ENCODE measurements at regions not wholly inside any gene's neighbourhood (a gene's known extent, or its start where the extent isn't known, plus 50 kb on each side); places are given as distances from the start of the nearest gene placed in this dataset.

DNA sequence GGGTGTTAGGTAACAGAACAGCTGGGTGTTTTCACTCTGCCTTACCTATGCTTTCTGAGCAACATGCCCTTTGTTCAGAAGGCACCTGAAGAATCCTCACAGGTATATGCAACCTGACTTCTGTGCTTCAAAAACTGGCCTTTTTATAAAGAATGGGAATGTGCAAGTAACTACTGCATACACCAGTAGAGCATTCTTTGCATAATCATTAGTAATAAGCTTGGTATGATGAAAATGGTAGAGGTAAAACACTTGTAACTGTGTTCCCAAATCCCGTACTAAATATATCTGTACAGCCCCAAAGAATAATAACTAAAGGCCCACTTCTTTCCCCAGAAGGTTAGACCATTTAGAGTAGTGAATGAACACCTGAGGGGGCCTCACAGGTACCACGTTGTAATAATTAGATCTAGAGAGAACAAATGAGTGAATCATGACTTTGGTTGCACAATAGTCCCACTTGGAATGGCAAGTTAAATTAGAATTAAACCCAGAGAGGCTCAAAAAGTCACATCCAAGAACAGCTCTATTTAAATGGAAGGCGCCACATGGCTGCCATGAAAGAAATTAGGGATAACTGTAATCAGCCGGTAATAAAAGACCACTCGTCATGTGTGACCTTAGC is 413.9 kb downstream of the KLF12 start:
- no peak for DNase-seq

DNA sequence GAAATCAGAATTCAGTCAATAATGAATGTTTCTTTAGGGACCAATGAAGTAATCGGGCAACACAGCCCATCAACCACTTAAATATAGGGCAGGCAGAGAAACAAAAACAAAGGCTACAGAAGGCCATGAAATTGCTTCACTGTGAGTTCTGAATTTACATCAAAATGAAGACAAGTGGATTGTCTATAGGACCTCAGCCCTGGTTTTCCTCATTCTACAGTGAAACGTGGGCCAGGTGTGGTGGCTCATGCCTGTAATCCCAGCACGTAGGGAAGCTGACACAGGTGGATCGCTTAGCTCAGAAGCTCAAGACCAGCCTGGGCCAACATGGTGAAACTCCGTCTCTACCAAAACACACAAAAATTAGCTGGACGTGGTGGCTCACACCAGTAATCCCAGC is 416.0 kb downstream of the KLF12 start:
- no peak for DNase-seq

DNA sequence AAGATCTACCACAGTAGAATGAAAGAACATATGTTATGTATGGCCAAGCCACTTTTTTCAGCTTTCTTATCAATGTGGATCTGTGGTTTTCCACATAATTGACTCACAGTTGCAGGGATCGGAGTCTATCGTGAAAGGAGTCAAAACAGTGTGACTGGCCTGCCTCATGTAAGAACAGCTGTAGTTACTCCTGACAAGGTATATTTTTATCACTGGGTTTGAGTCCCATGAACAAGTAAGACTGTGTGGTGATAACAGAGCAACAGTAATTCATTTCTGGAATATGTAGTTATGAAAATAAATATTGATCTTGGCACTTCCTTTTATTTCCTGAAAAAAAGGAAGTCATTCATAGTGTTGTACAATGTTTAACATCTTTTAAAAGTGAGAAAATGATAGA is 416.6 kb downstream of the KLF12 start:
- no peak for DNase-seq

DNA sequence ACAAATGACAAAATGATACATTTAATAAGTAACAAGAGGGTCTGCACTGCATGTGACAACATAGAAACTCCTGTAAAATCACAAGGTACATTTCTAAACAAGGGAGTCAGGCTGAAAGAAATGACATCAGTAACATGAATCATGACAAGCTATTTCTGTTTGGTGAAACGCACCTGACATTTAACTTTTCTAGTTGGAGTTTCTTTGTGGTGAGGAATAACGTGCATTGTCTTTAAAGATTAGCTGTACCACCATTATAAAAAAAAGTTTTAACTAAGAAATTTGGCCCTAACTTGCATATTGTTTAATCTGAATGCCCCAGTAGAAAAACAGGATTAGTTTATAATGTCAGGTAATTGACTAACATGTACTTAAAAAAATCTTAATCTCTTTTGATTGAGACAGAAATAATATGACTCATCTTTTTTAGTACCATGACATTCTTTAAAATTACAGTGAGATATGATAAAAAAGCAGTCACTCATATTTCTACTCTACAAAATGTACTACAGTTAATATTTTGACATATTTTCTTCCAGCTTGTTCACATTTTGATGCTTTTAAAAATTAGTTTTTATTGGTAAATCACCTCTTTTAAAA is 418.2 kb downstream of the KLF12 start:
- DNase-seq = no peak

DNA sequence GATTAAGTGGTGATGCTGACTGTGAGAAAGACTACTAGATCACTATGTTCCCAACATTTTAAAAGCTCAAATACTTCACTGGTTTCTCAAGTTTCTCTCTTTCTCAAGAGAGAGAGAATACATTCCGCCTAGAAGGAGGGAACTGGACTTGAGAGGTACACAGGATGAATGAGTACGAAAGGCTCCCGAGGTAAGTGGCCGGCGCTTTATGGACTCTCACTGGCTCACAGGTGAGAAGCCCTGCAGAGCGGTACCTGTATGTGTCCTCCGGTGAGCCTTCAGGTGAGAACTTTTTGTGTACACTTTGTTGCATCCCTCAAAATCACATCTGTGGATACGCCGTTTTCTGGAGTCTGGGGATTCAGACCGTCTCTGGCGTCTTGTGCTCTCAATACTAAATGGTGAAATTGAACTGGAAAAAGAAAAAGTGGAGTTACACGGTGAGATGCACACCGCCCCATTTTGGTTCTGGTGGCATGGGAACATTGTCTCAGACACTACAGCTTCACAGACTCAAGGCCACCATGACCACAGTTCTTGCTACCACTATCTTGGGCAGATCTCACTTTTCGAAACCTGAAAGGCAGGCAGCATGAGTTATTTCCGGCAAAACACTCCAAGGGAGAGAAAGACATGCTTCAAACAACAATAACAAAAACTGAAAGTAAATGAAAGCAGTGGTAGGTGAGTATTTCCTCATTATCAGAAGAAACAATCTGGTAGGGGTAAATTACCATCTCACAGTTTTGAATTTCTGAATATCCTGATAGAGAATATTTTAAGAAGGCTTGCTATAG is 418.9 kb downstream of the KLF12 start:
- DNase-seq = no peak

DNA sequence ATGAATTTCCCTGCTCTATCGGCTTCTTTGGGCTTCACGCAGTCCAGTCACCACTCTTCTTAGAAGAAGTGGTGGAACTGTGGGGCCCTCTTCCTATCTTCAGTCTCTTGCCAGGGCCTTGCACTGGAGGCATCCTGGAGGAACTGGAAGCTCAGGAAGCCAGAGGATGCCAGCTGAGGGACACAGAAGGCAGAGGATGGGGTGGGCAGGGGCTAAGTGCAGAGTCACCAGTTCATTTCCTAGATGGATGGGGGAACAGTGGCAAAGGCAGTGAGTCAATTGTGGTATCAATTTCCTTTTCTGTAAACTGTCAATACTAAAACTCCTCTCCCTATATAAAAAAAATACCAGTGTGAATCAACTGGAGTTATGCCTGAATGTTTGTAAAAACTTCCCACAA is 419.7 kb downstream of the KLF12 start:
- no peak for DNase-seq

DNA sequence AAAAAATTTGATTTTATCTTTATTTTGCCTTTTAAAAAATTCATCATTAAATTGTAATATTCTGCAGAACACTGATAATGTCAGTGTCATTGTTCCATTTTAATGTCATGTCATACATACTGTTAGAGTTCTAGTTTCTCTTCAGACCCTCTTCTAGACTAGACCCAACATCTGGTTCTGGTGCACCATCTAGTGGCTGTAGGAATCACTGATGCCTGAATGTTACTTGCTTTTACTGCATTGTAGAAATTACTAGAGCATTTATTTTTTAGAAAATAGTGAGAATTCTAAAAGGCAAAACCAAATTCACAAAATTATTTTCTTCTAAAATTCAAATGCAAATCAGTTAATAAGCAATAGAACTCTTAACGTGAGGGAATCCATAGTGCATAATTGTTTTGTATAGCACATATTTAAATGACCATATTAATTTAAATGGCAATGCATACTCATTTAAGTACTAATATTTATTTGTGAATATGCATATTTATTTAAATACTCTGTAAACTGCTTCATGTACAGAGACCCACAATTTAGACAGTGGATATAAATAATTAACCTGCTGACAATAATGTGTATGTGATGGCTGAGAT is 425.7 kb downstream of the KLF12 start:
- DNase-seq = peak in 25 of 56 donors; percentile 0 to 60 (median 11)

DNA sequence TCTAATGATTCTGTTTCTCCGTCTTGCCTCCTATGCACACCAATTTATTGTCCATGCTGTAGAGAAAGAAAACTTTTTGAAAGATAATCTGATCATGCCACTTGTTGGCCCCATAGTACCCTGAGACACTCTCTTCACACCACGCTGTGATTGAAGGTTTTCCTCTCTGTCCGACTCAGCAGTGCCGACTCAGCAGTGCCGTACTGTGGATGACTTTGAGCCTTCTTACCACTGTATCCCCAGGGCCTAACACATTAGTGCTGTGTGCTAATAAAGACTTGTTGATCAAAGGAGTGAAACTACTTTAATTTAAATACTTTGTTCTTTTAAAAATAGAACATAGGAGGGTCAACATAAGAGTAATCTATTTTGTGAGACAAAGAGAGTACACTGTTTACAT is 429.6 kb downstream of the KLF12 start:
- no peak for DNase-seq

DNA sequence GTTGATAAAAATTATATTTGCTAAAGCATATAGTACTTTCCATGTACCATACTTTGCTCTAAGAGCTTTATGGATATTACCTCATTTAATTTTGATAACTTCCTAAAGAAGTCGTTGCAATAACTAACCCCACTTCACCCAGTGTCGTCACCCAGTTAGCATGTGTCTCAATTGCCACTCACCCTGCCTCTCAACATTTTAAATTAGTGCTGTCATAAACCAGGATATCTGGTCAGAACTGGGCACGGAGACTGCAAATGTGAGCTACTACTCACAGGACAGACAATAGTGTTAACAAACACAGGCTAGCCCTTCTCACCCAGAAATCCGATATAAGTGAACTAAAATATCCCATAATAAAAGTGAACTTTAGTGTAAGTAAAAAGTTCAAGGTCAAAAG is 430.6 kb downstream of the KLF12 start:
- no peak for DNase-seq

DNA sequence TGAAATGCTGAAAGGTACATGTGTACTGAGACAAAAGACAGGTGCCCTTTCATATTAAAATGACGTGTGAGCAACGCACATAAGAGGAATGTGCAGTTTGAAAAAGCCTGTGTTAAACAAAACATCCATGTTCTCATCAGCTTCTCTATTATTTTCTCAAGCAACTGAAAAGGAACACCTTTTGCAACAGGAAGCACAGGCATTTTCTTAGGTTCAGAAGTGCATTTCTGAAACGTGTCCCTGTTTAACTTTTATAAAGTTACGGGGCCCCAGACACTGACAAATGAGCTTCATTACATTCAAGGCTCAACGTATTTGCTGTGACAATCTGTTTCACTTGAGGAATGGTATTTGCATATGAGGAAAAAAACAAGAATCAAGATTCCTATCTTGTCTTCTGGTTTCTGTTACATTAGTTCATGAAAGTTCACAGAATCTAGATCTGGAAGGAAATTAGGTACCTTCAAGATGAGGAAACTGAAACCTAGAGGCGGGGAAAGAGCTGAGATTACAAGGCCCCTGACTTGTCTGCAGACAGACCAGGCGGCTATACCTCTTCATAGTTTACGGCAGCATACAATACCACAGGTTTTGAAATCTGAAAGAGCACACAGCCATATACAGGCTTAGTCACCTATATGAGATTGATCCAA is 431.7 kb downstream of the KLF12 start:
- DNase-seq = no peak

DNA sequence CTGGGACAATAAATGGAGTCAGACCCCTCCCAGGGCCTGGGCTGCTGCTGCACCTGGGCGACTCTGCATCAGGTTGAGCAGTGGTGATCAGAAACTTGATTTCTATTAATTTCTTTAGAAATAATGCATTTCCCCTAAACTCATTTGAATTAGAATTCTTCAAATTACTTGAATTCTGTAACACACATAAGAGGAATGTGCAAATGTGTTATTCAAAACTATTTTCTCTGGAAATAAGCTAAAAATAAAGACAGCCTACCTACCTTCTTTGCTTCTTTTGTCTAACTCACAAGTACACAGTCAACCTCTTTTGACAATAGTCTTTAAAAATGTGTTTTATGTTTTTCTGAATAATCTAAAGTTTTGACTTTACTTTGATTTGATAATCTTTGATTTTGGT is 433.0 kb downstream of the KLF12 start:
- DNase-seq = no peak

DNA sequence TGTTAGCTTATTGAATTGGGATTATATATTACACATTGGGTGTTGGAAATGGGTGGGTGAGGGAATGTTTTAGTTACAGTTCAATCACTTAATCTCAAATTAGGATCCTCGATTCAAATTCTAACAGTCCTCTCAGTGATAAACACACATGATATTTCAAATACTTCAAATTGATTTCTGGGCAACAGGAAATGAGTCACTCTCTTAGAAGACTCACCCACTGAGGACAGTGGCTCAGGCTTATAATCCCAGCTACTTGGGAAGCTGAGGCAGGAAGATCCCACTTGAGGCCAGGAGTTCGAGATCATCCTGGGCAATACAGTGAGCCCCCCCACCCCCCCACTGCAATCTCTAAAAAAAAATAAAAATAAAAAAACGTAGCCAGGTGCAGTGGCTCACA is 435.3 kb downstream of the KLF12 start:
- DNase-seq = no peak

DNA sequence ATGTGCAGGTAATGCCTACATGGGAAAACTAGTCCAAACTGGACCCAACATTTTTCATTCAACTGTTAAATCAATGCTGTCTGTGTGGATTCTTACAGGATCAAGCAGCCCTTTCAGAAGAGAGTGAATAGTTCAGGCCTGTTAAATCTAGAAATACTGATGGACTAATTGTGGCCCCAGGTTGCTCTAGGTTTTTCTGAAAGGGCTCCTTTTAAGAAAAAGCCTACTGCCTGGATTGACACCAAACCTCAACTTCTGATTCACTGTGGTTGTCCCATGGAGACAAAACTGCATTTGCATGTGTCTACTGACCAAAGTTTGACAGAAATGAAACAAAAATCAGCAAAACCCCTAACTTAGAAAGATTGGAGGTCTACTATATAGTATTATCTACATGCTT is 437.0 kb downstream of the KLF12 start:
- DNase-seq = no peak

DNA sequence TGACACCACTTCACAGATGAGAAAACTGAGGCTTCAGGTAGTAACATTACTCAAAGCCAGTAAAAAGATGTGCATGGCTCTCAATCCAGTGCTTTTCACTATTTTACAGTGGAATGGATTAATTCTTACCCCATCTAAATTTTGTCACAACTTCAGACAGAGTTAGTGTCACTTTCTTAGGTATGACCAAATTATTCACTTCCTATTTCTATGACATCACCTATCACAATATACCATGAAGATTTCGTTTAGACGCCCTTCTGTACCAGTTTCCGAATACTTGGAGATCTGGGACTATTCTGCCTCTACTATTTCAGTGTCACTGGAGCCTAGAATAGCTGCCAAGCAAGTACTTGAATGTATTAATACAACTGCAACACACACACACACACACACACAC is 437.5 kb downstream of the KLF12 start:
- DNase-seq = no peak

DNA sequence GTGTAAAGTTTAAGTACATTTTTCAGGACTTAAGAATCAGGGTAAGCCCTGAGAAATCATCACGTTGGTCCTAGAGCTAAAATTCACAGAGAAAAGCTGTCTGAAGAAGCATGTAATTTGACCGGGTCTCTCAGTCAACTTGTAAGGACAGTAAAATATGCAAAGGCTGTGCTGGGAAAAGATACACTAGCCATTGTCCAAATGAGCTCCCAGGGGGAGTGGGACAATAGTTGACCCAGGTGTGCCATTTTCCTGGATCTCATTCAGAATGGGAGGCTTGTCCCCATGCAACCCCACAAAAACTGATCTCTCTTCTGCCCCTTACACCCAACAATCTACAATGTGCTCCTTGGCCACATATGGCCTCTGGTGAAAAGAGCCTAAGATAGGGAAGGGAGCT is 437.9 kb downstream of the KLF12 start:
- no peak for DNase-seq

DNA sequence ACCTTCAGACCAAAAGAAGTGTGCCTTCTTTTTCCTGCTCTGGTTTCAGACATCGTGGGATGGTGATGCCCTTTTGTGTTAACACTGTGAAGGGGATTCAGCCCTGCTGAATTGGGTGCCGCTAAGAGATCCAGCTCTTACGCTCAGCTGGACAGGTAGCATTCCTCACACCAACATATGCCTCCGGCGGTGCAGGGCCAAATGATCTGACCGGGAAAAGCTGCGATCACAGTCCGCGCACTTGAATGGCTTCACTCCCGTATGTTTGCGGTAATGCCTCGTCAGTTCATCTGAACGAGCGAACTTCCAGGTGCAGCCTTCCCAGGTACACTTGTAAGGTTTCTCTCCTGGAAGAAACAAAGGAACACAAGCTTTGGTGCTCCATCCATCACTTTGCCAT is 438.9 kb downstream of the KLF12 start:
- DNase-seq = no peak

DNA sequence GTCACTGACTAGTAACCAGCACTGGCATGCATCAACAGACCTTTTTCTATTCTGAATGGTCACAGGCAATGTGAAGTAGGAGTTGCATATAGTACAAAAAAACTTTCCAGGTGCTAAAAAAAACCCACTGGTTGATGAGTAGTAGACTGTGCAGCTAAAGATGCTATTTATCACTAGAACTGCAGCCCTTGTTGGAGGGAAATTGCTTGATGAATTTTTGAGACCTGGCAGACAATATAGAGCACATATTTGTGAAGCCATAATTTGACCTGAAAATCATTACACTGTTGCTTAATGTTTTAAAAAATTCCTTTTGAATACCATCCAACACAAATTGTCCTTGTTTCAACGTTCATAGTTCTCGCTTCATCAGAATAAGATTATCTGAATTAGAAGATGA is 441.0 kb downstream of the KLF12 start:
- no peak for DNase-seq

DNA sequence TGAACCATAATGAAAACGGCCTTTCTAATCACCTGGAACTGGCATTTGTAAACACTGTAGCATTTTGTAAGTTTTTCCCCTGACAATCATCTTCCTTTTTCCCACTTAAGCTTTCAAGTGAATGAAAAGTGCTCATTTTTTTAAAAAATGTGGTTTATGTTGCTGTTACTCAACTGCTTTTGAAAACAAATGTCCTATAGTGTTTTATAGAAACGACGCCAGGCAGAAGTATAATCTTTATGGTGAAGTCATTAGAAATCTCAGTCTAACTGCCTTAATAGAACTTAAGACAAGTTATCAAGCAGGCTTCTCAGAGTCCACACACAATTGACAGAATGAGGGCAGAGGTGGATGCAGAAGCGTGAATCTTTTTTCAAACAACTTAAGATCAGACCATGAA is 442.3 kb downstream of the KLF12 start:
- DNase-seq = no peak

DNA sequence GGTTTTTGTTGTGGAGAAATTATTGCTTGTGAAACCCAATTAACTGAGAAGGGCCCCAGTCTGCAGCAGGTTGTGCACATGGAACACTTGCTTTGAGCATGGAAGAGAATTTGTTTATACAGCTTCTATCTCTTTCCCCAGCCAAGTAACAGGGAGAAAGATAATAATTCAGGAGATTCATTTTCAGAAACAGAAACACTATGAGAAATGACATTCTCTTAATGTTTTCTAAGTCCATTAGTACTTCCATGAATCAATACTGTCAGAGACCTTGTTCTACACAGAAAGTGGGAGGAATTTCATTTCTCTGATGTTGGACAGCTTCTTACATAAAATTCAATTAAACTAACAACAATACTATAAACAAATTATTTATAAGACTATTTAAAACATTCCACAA is 446.3 kb downstream of the KLF12 start:
- no peak for DNase-seq

DNA sequence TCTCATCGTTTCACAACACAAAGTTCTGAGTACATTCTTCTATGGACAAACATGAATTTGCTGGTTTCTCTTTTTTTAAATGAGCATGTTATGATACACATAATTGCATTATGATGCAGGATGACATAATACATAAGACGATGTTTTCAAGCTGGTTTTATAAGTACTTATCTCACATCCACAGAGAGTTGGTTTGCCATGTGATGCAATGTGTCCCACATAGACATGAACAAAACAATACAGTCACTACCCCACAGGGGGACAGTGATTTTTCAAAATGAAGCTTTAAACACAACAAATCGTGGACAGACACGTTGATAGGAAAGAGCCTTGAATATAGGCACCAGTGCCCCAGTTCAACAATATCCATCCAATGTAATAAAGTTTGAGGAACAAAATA is 447.1 kb downstream of the KLF12 start:
- no peak for DNase-seq

DNA sequence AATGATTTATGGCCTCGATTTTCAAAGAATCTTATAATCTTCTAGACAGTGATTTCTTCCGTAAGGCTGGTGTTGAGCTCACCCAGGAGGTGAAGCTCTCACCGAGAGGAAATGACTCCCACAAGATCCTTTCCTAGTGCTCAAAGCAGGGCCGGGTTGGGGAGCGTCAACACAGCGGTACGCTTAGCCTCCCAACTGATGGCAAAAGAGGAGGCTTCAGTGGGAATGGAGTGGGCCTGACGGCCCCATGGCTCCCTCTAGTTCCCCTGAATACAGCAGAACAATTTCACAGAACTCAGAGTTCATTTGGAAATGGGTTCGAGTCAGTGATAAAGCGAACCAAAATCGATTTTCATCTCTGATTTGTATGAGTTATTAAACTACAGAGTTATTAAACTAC is 449.5 kb downstream of the KLF12 start:
- DNase-seq = no peak

DNA sequence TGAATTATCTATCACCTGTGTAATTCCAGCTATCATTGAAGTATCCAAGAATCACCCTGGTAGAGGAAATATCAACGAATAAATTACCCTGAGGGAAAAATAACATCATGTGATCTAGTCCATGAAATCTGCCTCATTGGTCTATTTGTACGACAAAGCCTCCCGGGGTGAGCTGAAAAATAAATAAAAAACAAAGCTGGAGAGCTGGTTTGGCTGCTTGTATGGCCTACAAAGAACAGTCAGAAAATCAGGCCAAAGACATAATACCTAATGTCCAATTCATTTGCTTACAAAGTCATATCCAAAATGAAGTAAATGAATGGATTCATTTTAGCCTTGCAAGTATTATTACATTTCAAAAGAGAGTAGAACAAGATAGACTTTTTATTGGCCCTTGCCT is 449.9 kb downstream of the KLF12 start:
- no peak for DNase-seq
